ENCODE measurements at regions not wholly inside any gene's neighbourhood (a gene's known extent, or its start where the extent isn't known, plus 50 kb on each side); places are given as distances from the start of the nearest gene placed in this dataset.

DNA sequence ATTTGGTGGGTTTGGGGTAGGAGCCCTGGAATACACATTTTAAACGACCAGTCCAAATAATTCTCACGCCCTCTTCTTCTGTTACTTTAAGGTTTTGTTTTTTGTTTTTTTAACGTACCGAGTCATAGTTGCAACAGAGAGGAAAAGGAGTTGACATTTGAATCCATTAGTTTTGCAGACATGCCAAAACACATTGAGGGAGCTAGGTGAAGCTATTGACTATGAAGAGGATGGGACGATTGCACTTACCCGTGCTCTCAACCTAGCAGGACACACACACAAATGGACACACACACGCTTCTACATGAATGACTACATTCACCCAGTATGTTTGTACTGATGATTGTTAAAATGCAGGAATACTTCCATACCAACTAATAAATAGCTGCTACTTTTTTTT is 54.3 kb upstream of the CIT start:
- TF ChIP-seq EP300 (IDR thresholded peaks at IDR 0.05; ENCODE audit: borderline replicate concordance) (no peak), RAD21 (IDR thresholded peaks at IDR 0.05; ENCODE audit: low read depth) (no peak), CREB1 (IDR thresholded peaks at IDR 0.05; ENCODE audit: low read depth) (no peak), TAF1 (IDR thresholded peaks at IDR 0.05; ENCODE audit: low read depth) (no peak)

All from Ishikawa (cell line).